PFSK-1 (cell line): ENCODE measurements at regions not wholly inside any gene's neighbourhood (a gene's known extent, or its start where the extent isn't known, plus 50 kb on each side); places are given as distances from the start of the nearest gene placed in this dataset.

ENCODE experiments used
- POLR2AphosphoS5 ChIP-seq: IDR thresholded peaks from 2 replicates; pipeline ENCODE4 v1.6.1; 2012; ENCODE audit warnings: low read depth, mild to moderate bottlenecking, control low read depth, low read length, moderate library complexity
- TF ChIP-seq, protein P1 (sequence below), 2 experiments: IDR thresholded peaks; 2 replicates each; pipeline versions ENCODE4 v1.6.1 to v1.8.0; 2011 to 2012; ENCODE audit warnings: low read depth in 2 of 2, low read length in 2 of 2, control low read depth in 1 of 2, inconsistent platforms in 1 of 2, mild to moderate bottlenecking in 1 of 2, moderate library complexity in 1 of 2; ENCODE audit not compliant: insufficient read depth in 1 of 2

DNA sequence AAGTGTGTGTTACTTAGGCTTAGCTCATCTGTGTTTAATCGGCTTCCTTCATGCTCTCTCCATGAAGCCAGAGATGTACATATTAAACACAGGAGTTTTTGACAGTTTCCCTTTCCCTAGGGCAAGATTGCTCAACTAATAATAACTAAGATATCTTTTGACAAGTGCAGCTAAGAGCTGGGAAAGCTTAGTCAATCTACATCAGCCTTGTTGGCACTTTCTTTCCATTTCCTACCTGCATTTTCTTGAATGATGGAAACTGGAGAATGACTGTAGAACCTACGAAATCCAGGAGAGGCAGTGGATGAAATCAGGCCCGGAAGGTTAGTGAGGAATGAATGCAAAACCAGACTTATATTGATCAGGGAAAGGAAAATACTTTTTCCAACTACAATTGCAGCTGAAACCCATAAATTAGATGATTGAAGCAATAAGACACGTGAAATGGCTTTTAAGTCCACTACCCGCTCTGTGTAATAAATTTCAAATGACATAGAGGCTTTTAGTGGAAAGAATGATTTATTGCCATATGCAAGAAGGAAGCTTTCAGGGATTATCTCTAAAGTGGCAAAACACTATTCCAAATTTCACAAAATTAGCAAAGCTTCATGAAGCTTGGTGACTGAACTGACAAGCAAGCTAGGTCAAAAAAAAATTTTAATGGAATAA lies 237.2 kb upstream of the ID4 start:
- TF ChIP-seq POLR2AphosphoS5, result no peak
- TF ChIP-seq, protein P1, sequence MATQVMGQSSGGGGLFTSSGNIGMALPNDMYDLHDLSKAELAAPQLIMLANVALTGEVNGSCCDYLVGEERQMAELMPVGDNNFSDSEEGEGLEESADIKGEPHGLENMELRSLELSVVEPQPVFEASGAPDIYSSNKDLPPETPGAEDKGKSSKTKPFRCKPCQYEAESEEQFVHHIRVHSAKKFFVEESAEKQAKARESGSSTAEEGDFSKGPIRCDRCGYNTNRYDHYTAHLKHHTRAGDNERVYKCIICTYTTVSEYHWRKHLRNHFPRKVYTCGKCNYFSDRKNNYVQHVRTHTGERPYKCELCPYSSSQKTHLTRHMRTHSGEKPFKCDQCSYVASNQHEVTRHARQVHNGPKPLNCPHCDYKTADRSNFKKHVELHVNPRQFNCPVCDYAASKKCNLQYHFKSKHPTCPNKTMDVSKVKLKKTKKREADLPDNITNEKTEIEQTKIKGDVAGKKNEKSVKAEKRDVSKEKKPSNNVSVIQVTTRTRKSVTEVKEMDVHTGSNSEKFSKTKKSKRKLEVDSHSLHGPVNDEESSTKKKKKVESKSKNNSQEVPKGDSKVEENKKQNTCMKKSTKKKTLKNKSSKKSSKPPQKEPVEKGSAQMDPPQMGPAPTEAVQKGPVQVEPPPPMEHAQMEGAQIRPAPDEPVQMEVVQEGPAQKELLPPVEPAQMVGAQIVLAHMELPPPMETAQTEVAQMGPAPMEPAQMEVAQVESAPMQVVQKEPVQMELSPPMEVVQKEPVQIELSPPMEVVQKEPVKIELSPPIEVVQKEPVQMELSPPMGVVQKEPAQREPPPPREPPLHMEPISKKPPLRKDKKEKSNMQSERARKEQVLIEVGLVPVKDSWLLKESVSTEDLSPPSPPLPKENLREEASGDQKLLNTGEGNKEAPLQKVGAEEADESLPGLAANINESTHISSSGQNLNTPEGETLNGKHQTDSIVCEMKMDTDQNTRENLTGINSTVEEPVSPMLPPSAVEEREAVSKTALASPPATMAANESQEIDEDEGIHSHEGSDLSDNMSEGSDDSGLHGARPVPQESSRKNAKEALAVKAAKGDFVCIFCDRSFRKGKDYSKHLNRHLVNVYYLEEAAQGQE (IDR thresholded peaks at IDR 0.05; ENCODE audit: insufficient read depth in 1 of 2, low read depth in 2 of 2, low read length in 2 of 2), result no peak
